ENCODE measurements at regions not wholly inside any gene's neighbourhood (a gene's known extent, or its start where the extent isn't known, plus 50 kb on each side); places are given as distances from the start of the nearest gene placed in this dataset.

DNA sequence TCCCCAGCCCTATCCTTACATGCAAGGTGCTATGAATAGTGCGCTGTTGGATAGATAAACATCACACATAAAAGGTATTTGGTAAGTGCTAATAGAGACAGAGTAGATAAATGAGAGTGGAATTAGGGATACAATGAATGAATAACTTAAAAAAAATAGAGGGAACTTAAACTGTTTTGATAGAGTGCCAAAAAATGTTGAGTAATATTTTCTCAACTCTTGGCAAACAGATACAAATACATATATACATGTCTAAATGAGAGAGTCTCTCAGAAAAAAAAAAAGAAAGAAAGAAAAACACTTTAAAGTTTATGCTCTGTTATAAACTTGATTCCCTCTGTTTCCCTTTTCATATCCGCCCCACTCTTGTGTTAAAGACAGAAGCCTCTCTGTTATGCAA lies 667.4 kb downstream of the ROBO2 start:
- H3K27me3 ChIP-seq: no peaks in the 10 kb centered on the region
- H3K36me3 ChIP-seq: no peaks in the 10 kb centered on the region
- WGBS, 2 donors: 76 to 88% methylated on average over 2 of the region's 2 CpGs
- H3K4me1 ChIP-seq: no peaks in the 10 kb centered on the region
- no peak for ATAC-seq
- no peaks in the 10 kb centered on the region for H3K9me3 ChIP-seq
- TF ChIP-seq, protein P1, sequence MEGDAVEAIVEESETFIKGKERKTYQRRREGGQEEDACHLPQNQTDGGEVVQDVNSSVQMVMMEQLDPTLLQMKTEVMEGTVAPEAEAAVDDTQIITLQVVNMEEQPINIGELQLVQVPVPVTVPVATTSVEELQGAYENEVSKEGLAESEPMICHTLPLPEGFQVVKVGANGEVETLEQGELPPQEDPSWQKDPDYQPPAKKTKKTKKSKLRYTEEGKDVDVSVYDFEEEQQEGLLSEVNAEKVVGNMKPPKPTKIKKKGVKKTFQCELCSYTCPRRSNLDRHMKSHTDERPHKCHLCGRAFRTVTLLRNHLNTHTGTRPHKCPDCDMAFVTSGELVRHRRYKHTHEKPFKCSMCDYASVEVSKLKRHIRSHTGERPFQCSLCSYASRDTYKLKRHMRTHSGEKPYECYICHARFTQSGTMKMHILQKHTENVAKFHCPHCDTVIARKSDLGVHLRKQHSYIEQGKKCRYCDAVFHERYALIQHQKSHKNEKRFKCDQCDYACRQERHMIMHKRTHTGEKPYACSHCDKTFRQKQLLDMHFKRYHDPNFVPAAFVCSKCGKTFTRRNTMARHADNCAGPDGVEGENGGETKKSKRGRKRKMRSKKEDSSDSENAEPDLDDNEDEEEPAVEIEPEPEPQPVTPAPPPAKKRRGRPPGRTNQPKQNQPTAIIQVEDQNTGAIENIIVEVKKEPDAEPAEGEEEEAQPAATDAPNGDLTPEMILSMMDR (IDR thresholded peaks at IDR 0.05): no peak
- H3K27ac ChIP-seq: no peak overlapping the region
- no peak for DNase-seq
- H3K4me3 ChIP-seq: no peak overlapping the region
- intact Hi-C loops (cut with DNase I): no loop called here

GRCh38 chr3:77709155-77709554 lies 669.3 kb downstream of the ROBO2 start:
- intact Hi-C loops (cut with DNase I): no loop called here
- Histone ChIP-seq H3K36me3 (no peaks in the 10 kb centered on the region), H3K27me3 (no peaks in the 10 kb centered on the region), H3K9me3 (no peaks in the 10 kb centered on the region), H3K4me1 (no peaks in the 10 kb centered on the region), H3K4me3 (no peak overlapping the region), H3K27ac (no peak overlapping the region)
- 61% methylated on average over 2 of the region's 2 CpGs for whole genome bisulfite sequencing, 2 donors
- ATAC-seq (peak in 4 of 8 donors; percentile 37 to 53 (median 46)), DNase-seq (no peak)
- TF ChIP-seq, protein P1 (IDR thresholded peaks at IDR 0.05): no peak

- Histone ChIP-seq H3K27me3 (no peaks in the 10 kb centered on the region), H3K9me3 (peaks cover 0 to 8% (median 0%) of the 10 kb centered on the region in 11 donors), H3K36me3 (no peaks in the 10 kb centered on the region), H3K4me1 (no peaks in the 10 kb centered on the region), H3K4me3 (no peak overlapping the region), H3K27ac (no peak overlapping the region)
- intact Hi-C loops (cut with DNase I): no loop called here
- 23 to 54% methylated on average over 2 of the region's 2 CpGs for WGBS, 2 donors
- no peak for DNase-seq
- TF ChIP-seq, protein P1 (IDR thresholded peaks at IDR 0.05): no peak
- no peak for ATAC-seq
Observed at GRCh38 chr3:77718311-77718710, 678.4 kb downstream of the ROBO2 start.

DNA sequence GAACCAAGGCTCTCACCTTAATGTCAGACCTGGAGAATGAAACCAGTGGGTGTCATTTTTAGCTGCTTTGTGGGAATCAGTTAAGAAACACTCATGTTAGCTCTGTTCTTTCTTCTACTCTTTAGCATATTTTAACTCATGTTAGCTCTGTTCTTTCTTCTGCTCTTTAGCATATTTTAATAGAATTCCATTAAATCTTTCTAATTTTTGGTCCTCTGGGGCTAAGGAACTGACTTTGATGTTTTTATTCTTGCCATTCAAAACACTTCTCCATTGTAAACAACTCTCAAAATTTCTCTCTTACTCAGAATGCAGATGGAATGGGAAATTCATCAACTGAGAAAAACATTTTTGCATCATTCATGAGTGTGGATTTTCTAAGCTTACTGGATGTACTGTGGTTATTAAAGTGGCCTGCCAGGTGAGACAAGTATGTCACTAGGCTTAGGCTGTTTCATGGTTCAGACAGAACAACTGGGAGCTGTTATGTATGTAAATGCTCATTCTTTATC lies 680.6 kb downstream of the ROBO2 start:
- no peaks in the 10 kb centered on the region for H3K27me3 ChIP-seq
- no peak for ATAC-seq
- TF ChIP-seq, protein P1 (IDR thresholded peaks at IDR 0.05): no peak

More for the DNA sequence above, 680.6 kb downstream of the ROBO2 start:
- Histone ChIP-seq H3K4me3 (no peak overlapping the region), H3K9me3 (peaks cover 0 to 8% (median 0%) of the 10 kb centered on the region in 11 donors), H3K36me3 (no peaks in the 10 kb centered on the region), H3K4me1 (no peaks in the 10 kb centered on the region), H3K27ac (no peak overlapping the region)
- no peak for DNase-seq
- intact Hi-C loops (cut with DNase I): no loop called here

Data from heart right ventricle (tissue), 16 donors.